ENCODE measurements at regions not wholly inside any gene's neighbourhood (a gene's known extent, or its start where the extent isn't known, plus 50 kb on each side); places are given as distances from the start of the nearest gene placed in this dataset.
"Not testable (repeated sequence)": the region's sequence is repeated elsewhere in the genome, so short reads cannot be mapped to it uniquely, and the experiment has no call there.

DNA sequence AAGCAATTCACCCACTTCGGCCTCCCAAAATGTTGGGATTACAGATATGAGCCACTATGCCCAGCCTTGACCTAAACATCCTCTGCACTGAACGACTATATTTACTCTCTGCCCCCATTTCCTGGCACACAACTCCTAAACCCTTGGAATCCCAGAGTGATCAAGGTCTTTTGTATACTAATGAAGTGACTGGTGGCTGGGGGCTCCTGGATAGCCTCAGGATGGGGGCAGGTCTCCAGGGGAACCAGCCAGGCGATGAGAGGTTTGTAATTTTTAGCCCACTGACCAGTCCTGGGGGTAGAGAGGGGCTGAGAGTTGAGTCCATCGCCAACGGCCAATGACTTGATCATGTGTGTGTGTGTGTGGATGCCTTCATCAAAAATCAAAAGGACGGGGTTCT is 71.1 kb downstream of the FAM50B start:
- Histone ChIP-seq H3K27ac (no peak overlapping the region), H3K4me3 (no peak overlapping the region)
- DNase-seq (ENCODE audit: low spot score): no peak
- TF ChIP-seq, protein P1, sequence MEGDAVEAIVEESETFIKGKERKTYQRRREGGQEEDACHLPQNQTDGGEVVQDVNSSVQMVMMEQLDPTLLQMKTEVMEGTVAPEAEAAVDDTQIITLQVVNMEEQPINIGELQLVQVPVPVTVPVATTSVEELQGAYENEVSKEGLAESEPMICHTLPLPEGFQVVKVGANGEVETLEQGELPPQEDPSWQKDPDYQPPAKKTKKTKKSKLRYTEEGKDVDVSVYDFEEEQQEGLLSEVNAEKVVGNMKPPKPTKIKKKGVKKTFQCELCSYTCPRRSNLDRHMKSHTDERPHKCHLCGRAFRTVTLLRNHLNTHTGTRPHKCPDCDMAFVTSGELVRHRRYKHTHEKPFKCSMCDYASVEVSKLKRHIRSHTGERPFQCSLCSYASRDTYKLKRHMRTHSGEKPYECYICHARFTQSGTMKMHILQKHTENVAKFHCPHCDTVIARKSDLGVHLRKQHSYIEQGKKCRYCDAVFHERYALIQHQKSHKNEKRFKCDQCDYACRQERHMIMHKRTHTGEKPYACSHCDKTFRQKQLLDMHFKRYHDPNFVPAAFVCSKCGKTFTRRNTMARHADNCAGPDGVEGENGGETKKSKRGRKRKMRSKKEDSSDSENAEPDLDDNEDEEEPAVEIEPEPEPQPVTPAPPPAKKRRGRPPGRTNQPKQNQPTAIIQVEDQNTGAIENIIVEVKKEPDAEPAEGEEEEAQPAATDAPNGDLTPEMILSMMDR (IDR thresholded peaks at IDR 0.05): no peak

DNA sequence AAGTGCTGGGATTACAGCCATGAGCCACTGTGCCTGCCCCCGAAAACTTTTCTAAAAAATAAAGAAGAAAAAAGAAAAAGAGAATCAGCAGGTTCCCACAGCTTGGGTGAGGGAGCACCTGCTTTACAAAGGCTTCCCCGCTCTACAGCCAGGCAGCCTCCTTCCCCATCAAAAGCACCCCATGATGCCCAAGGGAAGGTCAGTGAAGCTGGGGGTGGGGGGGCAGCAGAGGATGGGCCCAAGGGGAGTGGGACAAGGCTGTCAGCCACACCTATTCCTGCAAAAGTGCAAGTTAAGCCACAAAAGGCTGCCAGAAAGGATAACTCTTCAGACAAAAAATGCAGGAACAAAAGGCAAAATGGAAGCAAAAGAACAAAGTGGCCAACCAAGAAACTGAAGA is 72.5 kb downstream of the FAM50B start:
- H3K4me3 ChIP-seq: no peak overlapping the region
- TF ChIP-seq, protein P1 (IDR thresholded peaks at IDR 0.05): no peak
- DNase-seq (ENCODE audit: low spot score): no peak
- H3K27ac ChIP-seq: no peak overlapping the region

DNA sequence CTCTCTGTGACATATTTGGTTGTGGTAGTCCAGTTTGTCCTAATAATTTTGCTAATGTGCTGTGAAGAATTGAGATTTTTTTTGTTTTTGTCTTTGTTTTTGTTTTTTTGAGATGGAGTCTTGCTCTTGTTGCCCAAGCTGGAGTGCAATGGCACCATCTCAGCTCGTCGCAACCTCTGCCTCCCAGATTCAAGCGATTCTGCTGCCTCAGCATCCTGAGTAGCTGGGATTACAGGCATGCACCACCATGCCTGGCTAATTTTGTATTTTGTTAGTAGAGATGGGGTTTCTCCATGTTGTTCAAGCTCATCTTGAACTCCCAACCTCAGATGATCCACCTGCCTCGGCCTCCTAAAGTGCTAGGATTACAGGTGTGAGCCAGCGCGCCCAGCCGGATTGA is 73.4 kb downstream of the FAM50B start:
- not testable (repeated sequence) for DNase-seq (ENCODE audit: low spot score); H3K4me3 ChIP-seq; H3K27ac ChIP-seq

DNA sequence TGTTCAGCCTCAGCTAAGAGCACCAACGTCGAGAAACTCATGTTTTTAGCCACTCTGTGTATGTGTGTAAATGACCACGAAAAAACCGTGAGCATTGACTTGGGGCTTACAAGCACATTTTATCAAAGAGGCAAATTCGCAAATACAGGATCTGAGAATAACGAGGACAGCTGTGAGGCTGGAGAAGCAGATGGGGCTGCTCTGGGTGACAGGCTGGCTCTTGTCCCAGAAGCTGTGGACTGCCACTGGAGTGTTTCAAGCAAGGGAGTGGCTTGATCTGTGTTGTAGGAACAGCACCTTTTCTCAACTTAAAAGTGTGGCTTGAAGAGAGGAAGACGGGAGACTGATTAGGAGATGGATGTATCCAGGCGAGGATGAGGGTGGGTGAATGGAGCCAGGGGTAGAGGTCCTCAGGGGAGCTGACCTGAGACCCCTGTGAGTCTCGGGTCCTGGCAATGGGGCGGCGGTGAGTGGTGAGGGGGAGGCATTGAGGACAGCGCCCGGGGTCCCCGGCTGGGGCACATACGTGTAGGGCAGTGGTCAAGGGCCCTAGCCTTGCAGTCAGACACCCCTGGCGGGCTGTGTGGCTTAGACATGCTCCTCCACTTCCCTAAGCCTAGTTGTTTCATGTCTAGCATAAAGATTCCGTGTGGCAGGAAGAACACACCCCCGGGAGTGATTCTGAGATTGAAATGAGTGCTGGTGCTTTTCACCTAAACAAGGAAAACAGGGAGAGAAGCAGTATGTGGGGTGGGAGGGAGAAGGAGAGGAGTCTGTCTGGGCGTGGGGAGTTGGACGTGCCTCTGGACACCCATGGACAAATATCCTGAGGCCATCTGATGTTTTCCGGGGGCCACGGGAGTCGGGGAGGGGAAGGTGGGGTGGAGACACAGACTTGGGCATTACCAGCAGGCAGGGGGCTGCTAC is 76.3 kb downstream of the FAM50B start:
- Histone ChIP-seq H3K4me3 (peak overlapping the region; percentile 45), H3K27ac (peak overlapping the region; percentile 37 to 69)
- not testable (repeated sequence) for DNase-seq (ENCODE audit: low spot score)

DNA sequence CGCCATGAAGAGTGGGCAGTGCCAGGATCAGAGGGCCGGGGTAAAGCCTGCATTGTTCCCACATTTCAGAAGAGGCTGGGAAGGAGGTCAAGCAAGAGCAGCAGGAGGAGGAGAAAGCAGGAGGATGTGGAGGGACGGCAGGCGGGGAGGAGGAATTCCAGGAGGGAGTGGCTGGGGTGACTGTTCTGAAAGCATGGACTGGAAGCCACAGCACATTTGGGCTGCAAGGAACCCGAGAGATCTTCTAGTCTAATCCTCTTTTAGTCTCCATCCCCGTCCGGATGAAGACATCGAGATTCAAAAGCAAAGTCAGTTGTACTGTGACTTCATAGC is 76.9 kb downstream of the FAM50B start:
- TF ChIP-seq, protein P1 (IDR thresholded peaks at IDR 0.05): no peak
- H3K4me3 ChIP-seq: peak overlapping the region; percentile 45
- H3K27ac ChIP-seq: peak overlapping the region; percentile 37 to 69
- no peak for DNase-seq (ENCODE audit: low spot score)

DNA sequence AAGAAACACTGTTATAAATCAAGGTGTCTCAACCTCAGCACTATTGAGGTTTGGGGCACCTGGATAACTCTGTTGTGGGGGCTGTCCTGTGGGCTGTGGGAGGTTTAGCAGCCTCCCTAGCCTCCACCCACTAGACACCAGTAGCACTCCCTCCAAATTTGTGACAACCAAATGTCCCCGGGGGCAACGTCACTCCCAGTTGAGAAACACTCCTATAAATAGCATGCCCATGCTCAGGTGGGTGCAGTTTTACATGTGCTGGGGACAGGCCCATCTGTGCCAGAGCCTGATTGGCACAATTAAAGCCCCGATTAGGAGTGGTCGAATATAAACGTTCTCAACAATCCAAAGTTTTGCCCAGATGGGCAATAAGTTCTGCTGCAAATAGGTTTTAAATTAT is 78.9 kb downstream of the FAM50B start:
- TF ChIP-seq, protein P1 (IDR thresholded peaks at IDR 0.05): no peak
- peak overlapping the region in 1 of 2 donors; percentile 32 for H3K27ac ChIP-seq
- no peak for DNase-seq (ENCODE audit: low spot score)

DNA sequence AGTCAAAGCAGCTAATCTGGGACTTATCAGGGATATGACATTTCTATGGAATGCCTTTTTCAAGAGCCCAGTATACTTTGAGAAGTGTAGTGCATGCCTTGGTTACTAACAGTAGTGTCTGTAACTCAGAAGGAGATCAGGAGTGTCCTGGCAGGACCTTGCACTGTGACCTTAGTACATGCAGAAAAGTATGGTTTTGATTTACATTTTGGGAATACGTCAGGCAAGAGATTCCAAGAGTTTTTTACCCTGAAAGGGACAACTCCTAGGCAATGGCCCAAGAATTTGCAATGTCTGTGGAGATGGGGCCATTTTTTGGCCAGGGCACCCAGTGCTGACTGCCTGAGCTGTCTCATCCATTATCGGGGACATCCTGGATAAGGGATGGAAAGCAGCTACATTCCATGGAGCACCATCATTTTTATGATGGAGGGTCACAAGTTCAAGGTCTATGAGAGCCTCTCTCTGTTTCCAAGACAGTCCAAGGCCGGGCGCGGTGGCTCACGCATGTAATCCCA is 80.2 kb downstream of the FAM50B start:
- Histone ChIP-seq H3K27ac (peak overlapping the region in 1 of 2 donors; percentile 74), H3K4me3 (no peak overlapping the region)
- TF ChIP-seq, protein P1 (IDR thresholded peaks at IDR 0.05): no peak
- DNase-seq (ENCODE audit: low spot score): no peak

More for the DNA sequence above, 78.9 kb downstream of the FAM50B start:
- no peak overlapping the region for H3K4me3 ChIP-seq

DNA sequence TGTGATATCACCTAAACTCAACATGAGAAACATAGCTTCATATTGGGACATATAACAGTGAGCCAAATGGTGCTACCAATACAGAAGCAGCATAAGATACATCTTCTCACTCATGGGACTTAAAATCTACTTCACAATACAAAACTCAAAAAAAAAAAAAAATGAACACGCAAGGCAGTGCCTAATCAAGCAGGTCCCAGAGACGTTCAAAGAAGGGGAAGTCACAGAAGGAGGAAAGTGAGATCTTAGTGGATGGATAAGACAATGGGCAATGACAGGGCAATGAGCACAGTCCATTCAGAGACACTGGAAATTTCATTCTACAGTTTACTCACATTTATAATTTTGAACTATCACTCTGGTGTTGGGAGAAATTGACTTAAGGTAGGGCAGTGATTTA is 88.3 kb downstream of the FAM50B start:
- Histone ChIP-seq H3K4me3 (no peak overlapping the region), H3K27ac (no peak overlapping the region)
- TF ChIP-seq, protein P1 (IDR thresholded peaks at IDR 0.05): no peak
- no peak for DNase-seq (ENCODE audit: low spot score)
